IMR-90 (cell line): ENCODE measurements at regions not wholly inside any gene's neighbourhood (a gene's known extent, or its start where the extent isn't known, plus 50 kb on each side); places are given as distances from the start of the nearest gene placed in this dataset.

Source experiments
- ATAC-seq: fragments of 200-7000 bp; cut with Tn5 transposase; 2 replicates; pipeline ENCODE4 v1.9.1; 2020; ENCODE audit warnings: low read depth, mild to moderate bottlenecking, moderate library complexity
- BruUV-seq: library from RNA; stranded (reverse); fragments of 400-500 nt; replicated peaks from 2 replicates; lab custom pipeline; 2021; lab: Mats Ljungman, UMichigan
- CTCF ChIA-PET: fragments of 300-600 bp; formaldehyde crosslinking; extraction: SDS; loops from one replicate; lab custom pipeline; 2021; ENCODE audit warnings: antibody characterized with exemption; lab: Yijun Ruan, JAX
- POLR2A ChIA-PET: fragments of 300-600 bp; sonication (Branson Sonifier 250); formaldehyde crosslinking; loops from one replicate; lab custom pipeline; 2022; ENCODE audit warnings: antibody characterized with exemption; ENCODE audit not compliant: unreplicated experiment; lab: Charles Lee
- DNase-seq: peaks from one replicate; pipeline ENCODE4 v3.0.0; 2013
- H2AFZ ChIP-seq: replicated peaks from 2 replicates; pipeline ENCODE3; 2013; ENCODE audit warnings: low read length, mild to moderate bottlenecking; ENCODE audit not compliant: poor library complexity
- H2AK5ac ChIP-seq: 2 replicates; pipeline ENCODE4 v1.6.1; 2013; ENCODE audit warnings: low read depth, low read length, inconsistent platforms
- H2AK9ac ChIP-seq: replicated peaks from 2 replicates; pipeline ENCODE3; 2013; ENCODE audit warnings: mild to moderate bottlenecking, low read depth, low read length, moderate library complexity; ENCODE audit not compliant: poor library complexity
- H2BK120ac ChIP-seq: 2 replicates; pipeline ENCODE4 v1.6.1; 2013; ENCODE audit warnings: low read depth, low read length, inconsistent platforms
- H2BK15ac ChIP-seq: 3 replicates; pipeline ENCODE4 v1.6.1; 2013; ENCODE audit warnings: low read depth, low read length, inconsistent platforms
- H2BK20ac ChIP-seq: 2 replicates; pipeline ENCODE4 v1.6.1; 2013; ENCODE audit warnings: low read depth, mild to moderate bottlenecking, inconsistent platforms, low read length, moderate library complexity
- H2BK5ac ChIP-seq: 2 replicates; pipeline ENCODE4 v1.6.1; 2013; ENCODE audit warnings: mild to moderate bottlenecking, low read depth, low read length, inconsistent platforms; ENCODE audit not compliant: poor library complexity, severe bottlenecking
- H3K14ac ChIP-seq: replicated peaks from 2 replicates; pipeline ENCODE4 v1.6.1; 2013; ENCODE audit warnings: low read depth, low read length, inconsistent platforms
- H3K18ac ChIP-seq: 2 replicates; pipeline ENCODE4 v1.6.1; 2013; ENCODE audit warnings: low read depth, low read length, control low read depth
- H3K23ac ChIP-seq: 2 replicates; pipeline ENCODE4 v1.6.1; 2013; ENCODE audit warnings: low read depth, low read length, inconsistent platforms
- H3K27ac ChIP-seq: 2 replicates; pipeline ENCODE4 v1.5.1; 2013; ENCODE audit warnings: mild to moderate bottlenecking, control low read depth, low read length; ENCODE audit not compliant: insufficient read depth
- H3K27me3 ChIP-seq: 2 replicates; pipeline ENCODE4 v1.6.1; 2013; ENCODE audit warnings: low read length; ENCODE audit not compliant: control insufficient read depth, insufficient read depth
- H3K36me3 ChIP-seq: 2 replicates; pipeline ENCODE4 v1.6.1; 2013; ENCODE audit warnings: low read length, mixed read lengths; ENCODE audit not compliant: control insufficient read depth, insufficient read depth
- H3K4ac ChIP-seq: 2 replicates; pipeline ENCODE4 v1.6.1; 2013; ENCODE audit warnings: low read depth, low read length, inconsistent platforms
- H3K4me1 ChIP-seq: 2 replicates; pipeline ENCODE4 v1.6.1; 2013; ENCODE audit warnings: low read length, mixed read lengths; ENCODE audit not compliant: control insufficient read depth, insufficient read depth
- H3K4me2 ChIP-seq: 2 replicates; pipeline ENCODE4 v1.6.1; 2013; ENCODE audit warnings: low read depth, mild to moderate bottlenecking, control low read depth, low read length, moderate library complexity
- H3K4me3 ChIP-seq: 2 replicates; pipeline ENCODE4 v1.5.1; 2013; ENCODE audit warnings: low read depth, mild to moderate bottlenecking, control low read depth, low read length, moderate library complexity; ENCODE audit not compliant: insufficient read depth
- H3K56ac ChIP-seq: 2 replicates; pipeline ENCODE4 v1.6.1; 2013; ENCODE audit warnings: low read length, inconsistent platforms; ENCODE audit not compliant: insufficient read depth; ENCODE audit errors: extremely low read depth
- H3K79me1 ChIP-seq, 2 experiments: 2 replicates each; pipeline ENCODE4 v1.6.1; 2013; ENCODE audit warnings: low read length in 2 of 2, inconsistent platforms in 1 of 2, low read depth in 1 of 2
- H3K9ac ChIP-seq: 2 replicates; pipeline ENCODE4 v1.6.1; 2013; ENCODE audit warnings: low read depth, low read length, control low read depth
- H3K9me1 ChIP-seq: 2 replicates; pipeline ENCODE4 v1.6.1; 2013; ENCODE audit warnings: low read length, inconsistent platforms; ENCODE audit not compliant: insufficient read depth
- H3K9me3 ChIP-seq: 2 replicates; pipeline ENCODE4 v1.6.1; 2013; ENCODE audit warnings: low read length; ENCODE audit not compliant: control insufficient read depth, insufficient read depth
- H4K20me1 ChIP-seq: 2 replicates; pipeline ENCODE4 v1.6.1; 2013; ENCODE audit warnings: low read length, inconsistent platforms; ENCODE audit not compliant: insufficient read depth
- H4K5ac ChIP-seq: 2 replicates; pipeline ENCODE4 v1.6.1; 2013; ENCODE audit warnings: mild to moderate bottlenecking, low read depth, low read length, control low read depth
- H4K8ac ChIP-seq, 2 experiments: 2 replicates each; pipeline ENCODE4 v1.6.1; 2013; ENCODE audit warnings: low read depth in 2 of 2, low read length in 2 of 2, control low read depth in 1 of 2, inconsistent platforms in 1 of 2
- H4K91ac ChIP-seq: 2 replicates; pipeline ENCODE4 v1.6.1; 2013; ENCODE audit warnings: low read depth, low read length, inconsistent platforms; ENCODE audit not compliant: insufficient read depth
- BHLHE40 ChIP-seq: fragments of 150-350 bp; IDR thresholded peaks from 2 replicates; pipeline ENCODE4 v1.6.1; 2016; ENCODE audit warnings: mild to moderate bottlenecking, low read depth, low read length
- CTCF ChIP-seq: conservative IDR thresholded peaks from 2 replicates; pipeline ENCODE4 v1.5.1; 2012; ENCODE audit warnings: mild to moderate bottlenecking, low read depth, low read length, improper control_type of control experiment
- MAZ ChIP-seq: IDR thresholded peaks from 2 replicates; pipeline ENCODE4 v1.6.1; 2012; ENCODE audit warnings: low read depth, mild to moderate bottlenecking, low read length, improper control_type of control experiment, moderate library complexity, borderline replicate concordance
- POLR2A ChIP-seq: IDR thresholded peaks from 2 replicates; pipeline ENCODE4 v1.6.1; 2012; ENCODE audit warnings: mild to moderate bottlenecking, low read depth, low read length
- RAD21 ChIP-seq: IDR thresholded peaks from 2 replicates; pipeline ENCODE4 v1.6.1; 2012; ENCODE audit warnings: low read length, improper control_type of control experiment
- RFX5 ChIP-seq: IDR thresholded peaks from 2 replicates; pipeline ENCODE4 v1.8.0; 2012; ENCODE audit warnings: low read depth, mild to moderate bottlenecking, low read length, moderate library complexity
- WGBS, 2 experiments: methylation state at CpG; one replicate each; pipeline versions ENCODE4 v1.1.5 to v1.1.7; 2013; ENCODE audit warnings: missing lambda C conversion rate in 2 of 2; ENCODE audit not compliant: insufficient read length in 1 of 2; ENCODE audit errors: extremely low coverage in 2 of 2; 5-methylcytosine and 5-hydroxymethylcytosine counted together
- dilution Hi-C: fragments of 300-500 bp; cut with HindIII; formaldehyde crosslinking; loops from one replicate; pipeline ENCODE4 v1.14.3; 2018; ENCODE audit warnings: low sequenced_read_pairs; ENCODE audit not compliant: unreplicated experiment
- in situ Hi-C: fragments of 300-500 bp; cut with MboI; formaldehyde crosslinking; loops from 3 replicates; pipeline ENCODE4 v1.14.3; 2019; ENCODE audit warnings: low sequenced_read_pairs, inconsistent platforms, mixed read lengths
- intact Hi-C: fragments of 100-400 bp; cut with micrococcal nuclease; formaldehyde crosslinking; loops from 2 replicates; pipeline ENCODE4 v1.10.0; 2022

GRCh38 chr4:158008551-158009218 is 164.1 kb downstream of the GASK1B start:
- peak overlapping the region; percentile 24 for H2AFZ ChIP-seq
- H2BK20ac ChIP-seq = peak overlapping the region; percentile 69; the same call in 1 of the 2 replicates
- H3K79me1 ChIP-seq = no peaks in the 10 kb centered on the region
- H3K14ac ChIP-seq = peak overlapping the region; percentile 67; the same call in 1 of the 2 replicates
- TF ChIP-seq RFX5 = no peak
- no peak for TF ChIP-seq CTCF
- no peak for TF ChIP-seq POLR2A
- no peak for TF ChIP-seq MAZ
- TF ChIP-seq RAD21 = no peak
- no peak for TF ChIP-seq BHLHE40
- dilution Hi-C loops (loop anchor here (25.0 kb wide), 1 partner anchor 179 kb away; no protein-coding TSS in a partner anchor), in situ Hi-C loops (no loop called here), intact Hi-C loops (no loop called here)
- H3K4ac ChIP-seq = no peak overlapping the region; the same call in 1 of the 2 replicates
- no peaks in the 10 kb centered on the region for H3K27me3 ChIP-seq
- no peak overlapping the region for H2AK9ac ChIP-seq
- ATAC-seq = peak; percentile 56
- H3K36me3 ChIP-seq = no peaks in the 10 kb centered on the region
- H4K20me1 ChIP-seq = no peaks in the 10 kb centered on the region
- 0 out of 2 replicates have a peak overlapping the region, but pooled peaks have one; percentile 11 for H3K18ac ChIP-seq
- no peak overlapping the region for H4K5ac ChIP-seq
- no peak overlapping the region for H3K56ac ChIP-seq
- H4K91ac ChIP-seq = no peak overlapping the region
- CTCF ChIA-PET = no interaction called here
- H3K23ac ChIP-seq = no peak overlapping the region
- H2BK5ac ChIP-seq = no peak overlapping the region
- peak overlapping the region in 1 of 2 experiments; percentile 33; a peak in 1 of 4 replicates for H4K8ac ChIP-seq
- no peak overlapping the region for H3K4me3 ChIP-seq
- no peak overlapping the region for H3K4me2 ChIP-seq
- H2AK5ac ChIP-seq = no peak overlapping the region
- POLR2A ChIA-PET = no interaction called here
- H3K27ac ChIP-seq = peak overlapping the region; percentile 57; the same call in 1 of the 2 replicates
- H2BK120ac ChIP-seq = peak overlapping the region; percentile 24; the same call in 1 of the 2 replicates
- 0 out of 2 replicates have a peak, but pooled peaks cover 1% of the 10 kb centered on the region for H3K4me1 ChIP-seq
- H3K9ac ChIP-seq = no peak overlapping the region
- H3K9me3 ChIP-seq = no peaks in the 10 kb centered on the region
- DNase-seq = peak; percentile 63
- no CpG with 5 or more reads among the region's 6 CpGs for WGBS, 2 experiments
- H2BK15ac ChIP-seq = no peak overlapping the region; the same call in 2 of the 3 replicates
- no TSS peak for BruUV-seq
- H3K9me1 ChIP-seq = no peaks in the 10 kb centered on the region
